ENCODE measurements at regions not wholly inside any gene's neighbourhood (a gene's known extent, or its start where the extent isn't known, plus 50 kb on each side); places are given as distances from the start of the nearest gene placed in this dataset.

DNA sequence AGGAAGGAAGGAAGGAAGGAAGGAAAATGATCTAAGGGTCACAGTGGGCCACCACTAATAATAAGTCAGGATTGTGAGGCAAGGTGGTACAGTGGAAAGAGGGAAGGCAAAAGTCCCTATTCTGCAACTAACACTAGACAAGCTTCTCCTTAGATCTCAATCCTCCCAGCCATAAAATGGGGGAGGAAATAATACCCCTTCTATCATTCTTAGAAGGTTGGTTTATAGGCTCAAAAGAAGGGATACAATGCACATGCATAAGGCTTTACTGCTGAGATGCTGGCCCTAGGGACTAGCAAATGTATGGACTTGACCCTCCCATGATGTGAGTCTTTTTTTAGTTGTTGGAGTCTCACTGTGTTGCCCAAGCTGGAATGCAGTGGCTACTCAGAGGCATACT is 167.7 kb upstream of the ZNF507 start:
- TF ChIP-seq TAF1 (IDR thresholded peaks at IDR 0.05; ENCODE audit: low read depth, low read length): no peak
- no peak for TF ChIP-seq SPI1 (IDR thresholded peaks at IDR 0.05; ENCODE audit: low read depth, low read length)
- TF ChIP-seq POLR2AphosphoS5 (IDR thresholded peaks at IDR 0.05; ENCODE audit: low read depth, low read length): no peak
- TF ChIP-seq POLR2A (IDR thresholded peaks at IDR 0.05; ENCODE audit: low read depth, low read length): no peak
- no peak for TF ChIP-seq POU2F2 (IDR thresholded peaks at IDR 0.05; ENCODE audit: low read depth, low read length)
